GM12878 (cell line): ENCODE measurements at regions not wholly inside any gene's neighbourhood (a gene's known extent, or its start where the extent isn't known, plus 50 kb on each side); places are given as distances from the start of the nearest gene placed in this dataset.

Experiments used
- EP300 ChIP-seq, 2 experiments: fragments of 150-350 bp in 1 of 2; IDR thresholded peaks; 2 replicates each; pipeline ENCODE4 v1.6.1; 2011 to 2012; ENCODE audit warnings: low read depth in 2 of 2, low read length in 2 of 2, borderline replicate concordance in 1 of 2, improper control_type of control experiment in 1 of 2, inconsistent platforms in 1 of 2; ENCODE audit not compliant: control insufficient read depth in 1 of 2
- EZH2 ChIP-seq: IDR thresholded peaks from 2 replicates; pipeline ENCODE4 v1.6.1; 2012; ENCODE audit warnings: low read depth, mild to moderate bottlenecking, control low read depth, inconsistent platforms, low read length, borderline replicate concordance; ENCODE audit not compliant: control insufficient read depth
- HDAC2 ChIP-seq: fragments of 200-600 bp; sonication (generic); IDR thresholded peaks from 2 replicates; pipeline ENCODE4 v1.6.1; 2017
- POLR2A ChIP-seq: IDR thresholded peaks from 2 replicates; pipeline ENCODE4 v1.6.1; 2011; ENCODE audit warnings: low read depth, mild to moderate bottlenecking, low read length
- SP1 ChIP-seq: IDR thresholded peaks from one replicate; pipeline ENCODE4 v1.6.1; 2011; ENCODE audit warnings: low read depth, low read length
- USF1 ChIP-seq: IDR thresholded peaks from 2 replicates; pipeline ENCODE4 v1.6.1; 2011; ENCODE audit warnings: borderline replicate concordance, low read depth, mild to moderate bottlenecking, moderate library complexity, mixed read lengths, low read length; ENCODE audit not compliant: insufficient read depth; ENCODE audit errors: extremely low read length
- USF2 ChIP-seq: IDR thresholded peaks from 2 replicates; pipeline ENCODE4 v1.6.1; 2011; ENCODE audit warnings: low read depth, low read length, improper control_type of control experiment, borderline replicate concordance
- ZNF274 ChIP-seq: IDR thresholded peaks from one replicate; pipeline ENCODE4 v1.8.0; 2011; ENCODE audit not compliant: insufficient read length, insufficient read depth
- TF ChIP-seq, protein P1 (sequence below): IDR thresholded peaks from 2 replicates; pipeline ENCODE4 v1.6.1; 2012; ENCODE audit warnings: low read depth, low read length, improper control_type of control experiment
- TF ChIP-seq, protein P2 (sequence below), 3 experiments: IDR thresholded peaks in 2 of 3; conservative IDR thresholded peaks in 1 of 3; 2 replicates each; pipeline ENCODE4 v1.5.1; 2011; ENCODE audit warnings: low read depth in 3 of 3, low read length in 3 of 3, mild to moderate bottlenecking in 3 of 3, control low read depth in 2 of 3, moderate library complexity in 2 of 3, inconsistent platforms in 1 of 3, mixed read lengths in 1 of 3; ENCODE audit not compliant: control insufficient read depth in 2 of 3, insufficient read depth in 1 of 3; ENCODE audit errors: extremely low read depth in 1 of 3
- TF ChIP-seq, protein P3 (sequence below): IDR thresholded peaks from 2 replicates; pipeline ENCODE4 v1.6.1; 2011; ENCODE audit warnings: borderline replicate concordance, low read depth, mild to moderate bottlenecking, moderate library complexity, low read length; ENCODE audit not compliant: insufficient read depth, poor library complexity, severe bottlenecking

- TF ChIP-seq ZNF274 (no peak), EZH2 (no peak), EP300 (IDR thresholded peaks at IDR 0.05; ENCODE audit: borderline replicate concordance in 1 of 2, control insufficient read depth in 1 of 2, low read depth in 2 of 2, low read length in 2 of 2) (no peak), USF1 (no peak), SP1 (no peak), USF2 (no peak), HDAC2 (no peak), POLR2A (no peak)
- TF ChIP-seq, protein P1, sequence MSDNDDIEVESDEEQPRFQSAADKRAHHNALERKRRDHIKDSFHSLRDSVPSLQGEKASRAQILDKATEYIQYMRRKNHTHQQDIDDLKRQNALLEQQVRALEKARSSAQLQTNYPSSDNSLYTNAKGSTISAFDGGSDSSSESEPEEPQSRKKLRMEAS, result no peak
- TF ChIP-seq, protein P2, sequence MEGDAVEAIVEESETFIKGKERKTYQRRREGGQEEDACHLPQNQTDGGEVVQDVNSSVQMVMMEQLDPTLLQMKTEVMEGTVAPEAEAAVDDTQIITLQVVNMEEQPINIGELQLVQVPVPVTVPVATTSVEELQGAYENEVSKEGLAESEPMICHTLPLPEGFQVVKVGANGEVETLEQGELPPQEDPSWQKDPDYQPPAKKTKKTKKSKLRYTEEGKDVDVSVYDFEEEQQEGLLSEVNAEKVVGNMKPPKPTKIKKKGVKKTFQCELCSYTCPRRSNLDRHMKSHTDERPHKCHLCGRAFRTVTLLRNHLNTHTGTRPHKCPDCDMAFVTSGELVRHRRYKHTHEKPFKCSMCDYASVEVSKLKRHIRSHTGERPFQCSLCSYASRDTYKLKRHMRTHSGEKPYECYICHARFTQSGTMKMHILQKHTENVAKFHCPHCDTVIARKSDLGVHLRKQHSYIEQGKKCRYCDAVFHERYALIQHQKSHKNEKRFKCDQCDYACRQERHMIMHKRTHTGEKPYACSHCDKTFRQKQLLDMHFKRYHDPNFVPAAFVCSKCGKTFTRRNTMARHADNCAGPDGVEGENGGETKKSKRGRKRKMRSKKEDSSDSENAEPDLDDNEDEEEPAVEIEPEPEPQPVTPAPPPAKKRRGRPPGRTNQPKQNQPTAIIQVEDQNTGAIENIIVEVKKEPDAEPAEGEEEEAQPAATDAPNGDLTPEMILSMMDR (IDR thresholded peaks at IDR 0.05 in 2 of 3, conservative IDR thresholded peaks at IDR 0.05 in 1 of 3; ENCODE audit: control insufficient read depth in 2 of 3, extremely low read depth in 1 of 3, insufficient read depth in 1 of 3, low read depth in 3 of 3, low read length in 3 of 3), result no peak
- TF ChIP-seq, protein P3, sequence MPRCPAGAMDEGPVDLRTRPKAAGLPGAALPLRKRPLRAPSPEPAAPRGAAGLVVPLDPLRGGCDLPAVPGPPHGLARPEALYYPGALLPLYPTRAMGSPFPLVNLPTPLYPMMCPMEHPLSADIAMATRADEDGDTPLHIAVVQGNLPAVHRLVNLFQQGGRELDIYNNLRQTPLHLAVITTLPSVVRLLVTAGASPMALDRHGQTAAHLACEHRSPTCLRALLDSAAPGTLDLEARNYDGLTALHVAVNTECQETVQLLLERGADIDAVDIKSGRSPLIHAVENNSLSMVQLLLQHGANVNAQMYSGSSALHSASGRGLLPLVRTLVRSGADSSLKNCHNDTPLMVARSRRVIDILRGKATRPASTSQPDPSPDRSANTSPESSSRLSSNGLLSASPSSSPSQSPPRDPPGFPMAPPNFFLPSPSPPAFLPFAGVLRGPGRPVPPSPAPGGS, result no peak
Observed at GRCh38 chr9:82504620-82505019, 516.0 kb downstream of the SPATA31D1 start.
